ENCODE measurements at regions not wholly inside any gene's neighbourhood (a gene's known extent, or its start where the extent isn't known, plus 50 kb on each side); places are given as distances from the start of the nearest gene placed in this dataset.

DNA sequence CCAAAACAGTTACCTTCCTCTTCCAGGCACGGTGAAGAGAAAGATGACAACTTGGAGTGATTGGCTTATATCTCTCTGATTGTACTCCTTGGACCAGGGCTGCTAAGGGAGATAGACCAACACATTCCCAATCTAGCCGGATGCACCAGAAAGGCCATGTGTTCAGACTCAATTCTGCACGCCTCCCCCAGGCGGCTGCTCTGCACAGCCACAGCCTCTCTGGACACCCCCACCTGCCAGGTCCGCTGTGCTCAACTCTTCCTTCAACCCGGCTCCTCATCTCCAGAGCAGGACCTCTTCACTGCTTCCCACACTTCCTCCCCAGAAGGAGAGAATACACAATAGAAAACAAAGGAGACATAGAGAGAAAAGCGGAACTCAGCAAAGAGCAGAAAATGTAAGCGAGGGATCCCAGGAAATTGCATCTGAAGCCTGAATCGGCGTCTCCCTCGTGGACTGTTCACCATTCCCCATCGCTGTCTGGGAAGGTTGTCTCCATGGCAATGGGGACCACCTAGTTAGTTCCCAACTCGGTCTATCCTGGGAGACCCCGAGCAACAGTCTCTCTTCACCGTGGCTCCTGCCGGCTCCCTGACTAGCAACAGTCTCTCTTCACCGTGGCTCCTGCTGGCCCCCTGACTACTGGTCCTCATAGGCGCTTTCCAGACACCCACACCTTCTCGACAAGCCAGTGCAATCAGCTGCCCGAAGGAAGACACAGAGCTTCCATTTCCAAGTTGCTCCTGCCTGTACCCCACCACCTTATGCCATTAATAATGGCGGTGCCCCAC, 361.7 kb upstream of the MYT1L start:
- ATAC-seq (no peak), DNase-seq (no peak)

DNA sequence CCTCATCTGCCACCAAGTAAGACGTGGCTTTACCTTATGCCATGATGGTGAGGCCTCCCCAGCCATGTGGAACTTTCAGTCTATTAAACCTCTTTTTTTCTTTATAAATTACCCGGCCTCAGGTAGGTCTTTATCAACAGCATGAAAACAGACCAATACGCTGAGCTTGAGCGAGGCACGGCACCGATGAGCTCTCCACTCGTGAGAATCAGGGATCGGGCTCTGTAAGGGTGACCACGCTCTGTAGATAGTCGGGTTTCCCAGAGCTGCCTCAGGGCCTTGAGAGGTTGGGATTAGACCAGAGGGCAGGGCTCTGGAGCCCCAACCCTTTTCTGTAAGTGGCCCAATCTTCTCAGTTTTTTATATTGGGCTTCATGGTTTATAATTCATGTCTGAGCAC, 360.3 kb upstream of the MYT1L start:
- ATAC-seq (no peak), DNase-seq (no peak)

DNA sequence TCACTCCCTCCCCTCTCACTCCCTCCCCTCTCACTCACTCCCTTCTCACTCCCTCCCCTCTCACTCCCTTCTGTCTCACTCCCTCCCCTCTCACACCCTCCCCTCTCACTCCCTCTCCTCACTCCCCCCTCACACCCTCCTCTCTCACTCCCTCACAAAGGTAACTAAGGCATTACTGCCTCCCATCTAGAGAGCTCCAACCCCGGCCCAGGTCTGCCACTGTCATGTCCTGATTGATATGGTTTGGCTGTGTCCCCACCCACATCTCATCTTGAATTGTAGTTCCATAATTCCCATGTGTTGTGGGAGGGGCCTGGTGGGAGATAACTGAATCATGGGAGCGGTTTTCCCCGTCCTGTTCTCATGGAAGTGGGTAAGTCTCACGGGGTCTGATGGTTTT, 359.9 kb upstream of the MYT1L start:
- no peak for ATAC-seq
- no peak for DNase-seq

DNA sequence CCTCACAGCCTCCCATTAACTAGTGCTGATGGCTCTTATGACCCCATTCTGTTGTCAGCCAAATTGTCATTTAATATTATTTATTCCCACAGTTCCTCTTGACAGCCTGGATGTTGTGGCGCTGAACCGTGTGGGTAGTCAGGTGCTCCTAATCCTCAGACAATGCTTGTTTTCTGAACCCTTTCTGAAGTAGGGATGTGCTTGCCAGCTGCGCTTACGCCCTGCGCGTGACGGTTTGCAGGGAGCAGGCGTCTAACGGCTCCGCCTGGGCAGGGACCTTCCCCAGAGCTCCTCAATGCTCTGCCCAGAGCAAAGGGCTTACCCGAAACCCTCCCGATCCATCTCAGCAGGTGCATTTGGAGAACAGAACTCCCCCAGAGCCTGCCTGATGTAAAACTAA, 358.2 kb upstream of the MYT1L start:
- no peak for ATAC-seq

DNA sequence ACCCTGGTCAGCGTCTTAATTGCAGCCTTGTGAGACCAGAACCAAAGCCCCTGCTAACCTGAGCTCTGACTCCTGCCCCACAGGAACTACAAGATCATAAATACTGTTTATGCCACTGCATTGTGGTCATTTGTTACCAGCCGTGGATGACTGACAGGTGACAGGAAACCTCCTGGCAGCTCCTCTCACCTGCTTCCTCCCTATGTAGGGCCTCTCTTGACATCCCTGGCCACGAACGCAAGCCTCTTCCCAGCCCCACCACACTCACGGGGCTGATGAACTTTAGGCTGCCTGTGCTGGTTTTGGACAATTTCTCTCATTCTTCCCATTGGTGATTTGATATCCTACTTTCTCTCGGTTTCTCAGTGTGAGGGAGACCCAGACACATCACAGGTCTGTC, 357.2 kb upstream of the MYT1L start:
- ATAC-seq (no peak), DNase-seq (no peak)

More for the DNA sequence above, 358.2 kb upstream of the MYT1L start:
- no peak for DNase-seq

DNA sequence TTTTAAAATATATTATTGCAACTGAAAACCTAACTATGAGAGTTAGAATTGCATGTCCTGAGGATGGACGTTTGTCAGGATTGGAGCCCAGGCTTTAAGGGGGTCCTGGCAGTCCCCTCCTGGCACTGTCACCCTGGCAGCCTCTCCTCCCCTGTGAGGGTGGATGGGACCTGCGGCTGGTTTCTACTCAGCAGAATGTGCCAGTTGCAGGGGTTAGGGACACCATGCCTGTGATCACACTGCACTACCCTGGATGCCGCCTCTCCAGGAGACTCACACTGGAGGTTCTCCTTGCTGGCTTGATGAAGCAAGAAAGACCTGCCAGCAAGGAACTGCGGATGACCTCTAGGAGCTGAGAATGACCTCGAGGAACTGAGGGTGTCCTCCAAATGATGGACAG, 356.7 kb upstream of the MYT1L start:
- ATAC-seq (no peak), DNase-seq (no peak)

DNA sequence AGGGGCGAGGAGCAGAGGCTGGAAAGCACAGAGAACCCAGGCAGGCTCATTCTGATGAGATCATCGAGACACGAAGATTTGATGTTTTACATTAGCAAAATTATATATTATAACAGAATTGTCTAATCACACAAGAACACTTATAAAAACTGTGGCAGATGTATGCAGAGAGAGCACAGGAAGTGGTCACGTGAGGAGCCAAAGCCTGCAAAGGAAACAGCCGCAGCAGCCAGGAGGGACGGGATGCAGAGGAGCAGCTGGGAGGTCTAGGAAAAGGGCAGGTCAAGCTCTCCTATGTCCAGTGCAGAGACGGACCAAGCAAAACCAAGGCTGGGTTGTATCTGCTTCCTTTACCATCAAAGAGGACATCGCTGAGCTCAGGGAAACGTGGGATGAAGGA, 355.1 kb upstream of the MYT1L start:
- ATAC-seq, result no peak
- DNase-seq, result no peak

DNA sequence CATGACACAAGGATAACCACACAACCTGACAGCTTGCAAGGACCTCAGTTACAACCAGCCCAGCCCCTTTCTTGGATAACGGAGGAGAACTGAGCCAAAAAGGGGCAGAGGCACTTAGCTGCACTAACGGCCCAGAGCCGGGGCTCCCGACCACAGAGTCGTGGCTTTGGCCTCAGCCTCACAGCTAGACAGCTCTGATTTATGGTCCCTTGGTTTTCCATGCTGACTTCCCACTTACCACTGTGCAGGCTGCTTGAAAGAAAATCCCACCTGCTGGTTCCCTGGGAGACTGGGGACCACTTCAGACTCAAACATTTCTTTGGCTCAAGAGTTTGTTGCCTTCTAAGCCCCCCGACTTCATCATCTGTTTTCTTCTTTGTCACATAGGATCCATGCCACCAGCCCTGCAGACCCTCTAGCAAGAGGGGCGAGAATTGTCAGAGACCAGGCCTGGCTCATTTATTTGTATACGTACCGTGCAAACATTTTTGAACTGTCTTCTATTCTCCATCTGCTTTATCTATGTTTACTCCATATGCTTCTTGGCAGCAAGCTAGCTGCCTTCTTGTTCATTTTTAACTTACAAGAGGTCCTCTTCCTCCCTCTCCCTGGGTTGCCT, 352.6 kb upstream of the MYT1L start:
- ATAC-seq (no peak), DNase-seq (no peak)

DNA sequence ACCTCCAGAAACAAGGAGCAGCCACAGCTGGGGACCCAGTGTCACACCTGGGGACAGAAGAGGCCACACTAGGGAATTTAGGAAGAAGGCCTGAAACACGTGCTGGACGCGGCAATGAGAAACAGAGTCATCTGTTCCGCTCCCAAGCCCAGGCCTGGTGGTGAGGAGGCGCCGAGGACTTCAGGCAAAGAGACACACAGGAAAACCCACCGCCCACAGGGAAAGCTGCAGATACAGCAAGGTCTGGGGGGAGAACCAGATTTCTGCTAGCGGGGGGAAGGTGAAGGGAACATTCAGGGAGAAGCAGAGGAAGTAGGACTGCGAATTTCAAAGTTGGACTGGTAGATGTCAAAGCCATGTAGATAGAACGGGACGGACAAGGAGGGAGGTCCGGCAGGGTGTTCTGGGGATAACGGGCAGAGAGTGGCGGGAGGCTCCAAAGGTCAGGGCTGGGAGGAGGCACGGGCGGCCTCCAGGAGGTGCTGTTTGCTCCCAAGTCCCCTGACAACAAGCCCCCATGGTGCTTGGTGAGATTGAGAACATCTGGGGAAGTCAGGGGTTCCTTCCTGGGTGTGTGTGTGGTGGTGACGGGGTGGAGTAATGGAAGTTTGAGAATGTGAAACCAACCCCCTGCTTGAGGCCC, 351.7 kb upstream of the MYT1L start:
- ATAC-seq (no peak), DNase-seq (no peak)

DNA sequence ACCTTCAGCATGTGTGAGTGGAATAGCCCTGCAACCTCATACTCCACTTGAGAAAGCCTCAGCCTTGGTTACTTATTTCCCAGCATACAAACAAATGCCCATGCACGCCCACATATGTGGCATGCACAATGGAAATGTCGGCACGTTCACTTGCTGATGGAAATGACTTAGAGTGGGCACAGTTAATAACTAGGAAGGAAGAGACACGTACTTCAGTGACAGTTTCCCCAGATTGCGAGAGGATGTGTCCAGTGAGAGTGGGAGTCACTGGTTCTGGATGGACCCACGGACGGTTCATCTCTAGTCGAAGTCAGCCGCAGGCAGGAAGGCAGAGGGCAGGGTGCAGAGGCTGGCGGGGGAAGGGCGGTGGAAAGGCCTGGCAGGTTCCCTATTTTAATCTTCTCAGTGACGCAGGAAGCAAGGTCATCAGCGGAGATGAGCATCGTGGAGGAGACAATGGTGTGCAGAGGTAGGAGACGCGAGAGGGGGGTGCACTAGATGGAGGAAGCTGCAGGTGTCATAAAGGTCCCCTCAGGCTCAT, 350.7 kb upstream of the MYT1L start:
- ATAC-seq (peak; percentile 41), DNase-seq (no peak)

DNA sequence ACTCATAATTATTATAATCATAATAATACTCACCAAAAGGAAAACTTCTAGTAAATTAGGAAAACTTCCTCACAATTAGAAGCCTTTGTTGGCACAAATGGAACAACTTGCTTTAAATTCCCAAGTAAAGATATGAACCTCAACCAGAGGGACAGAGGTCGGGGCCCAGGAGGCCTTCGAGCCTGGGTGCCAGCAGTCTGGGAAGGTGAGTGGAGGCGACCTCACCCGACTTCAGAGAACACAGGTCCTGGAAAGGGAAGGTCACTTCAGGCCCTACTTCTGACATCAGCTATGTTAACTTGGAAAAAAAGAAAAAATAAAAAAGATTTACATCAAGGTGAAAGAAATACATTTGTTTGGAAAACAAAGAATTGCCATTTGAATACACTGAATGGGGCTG, 350.0 kb upstream of the MYT1L start:
- no peak for DNase-seq
- ATAC-seq, result no peak

DNA sequence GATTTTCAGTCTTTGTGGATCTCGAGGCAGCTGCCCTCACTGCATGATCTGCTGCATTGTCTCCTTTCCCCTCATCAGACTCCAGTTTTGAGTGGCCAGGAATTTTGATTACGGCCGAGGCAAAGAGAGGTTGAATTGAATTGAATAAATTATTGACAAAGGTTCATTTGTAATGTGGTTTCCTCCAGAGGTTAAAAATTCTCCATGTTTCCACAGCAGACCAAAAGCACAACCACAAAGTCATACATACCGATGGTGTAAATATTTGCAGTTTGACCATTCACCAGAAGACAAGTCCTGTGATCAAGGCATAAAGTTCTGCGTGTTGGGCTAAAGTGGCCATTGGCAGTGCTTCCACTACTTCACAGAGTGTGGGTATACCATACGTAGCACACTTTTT, 343.8 kb upstream of the MYT1L start:
- ATAC-seq (no peak), DNase-seq (no peak)

DNA sequence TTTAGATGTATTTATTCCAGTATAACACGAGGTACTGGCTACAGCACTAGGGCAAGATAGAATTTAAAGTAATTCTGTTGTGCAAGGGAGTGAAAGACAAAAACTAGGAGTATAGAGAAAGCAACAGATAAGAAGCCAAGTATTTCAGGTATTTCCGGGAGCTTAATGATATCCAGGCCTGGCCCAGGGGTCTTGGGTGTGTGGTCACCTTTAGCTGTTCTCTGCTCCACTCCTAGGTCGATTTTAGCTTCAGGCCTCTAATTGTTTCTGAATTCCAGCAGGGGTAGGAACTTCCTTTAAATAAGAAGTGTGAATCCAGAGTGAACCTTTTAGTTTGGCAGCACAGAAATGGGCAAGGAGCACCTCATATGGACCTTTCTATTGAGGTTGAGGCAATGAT, 342.3 kb upstream of the MYT1L start:
- ATAC-seq (no peak), DNase-seq (no peak)

DNA sequence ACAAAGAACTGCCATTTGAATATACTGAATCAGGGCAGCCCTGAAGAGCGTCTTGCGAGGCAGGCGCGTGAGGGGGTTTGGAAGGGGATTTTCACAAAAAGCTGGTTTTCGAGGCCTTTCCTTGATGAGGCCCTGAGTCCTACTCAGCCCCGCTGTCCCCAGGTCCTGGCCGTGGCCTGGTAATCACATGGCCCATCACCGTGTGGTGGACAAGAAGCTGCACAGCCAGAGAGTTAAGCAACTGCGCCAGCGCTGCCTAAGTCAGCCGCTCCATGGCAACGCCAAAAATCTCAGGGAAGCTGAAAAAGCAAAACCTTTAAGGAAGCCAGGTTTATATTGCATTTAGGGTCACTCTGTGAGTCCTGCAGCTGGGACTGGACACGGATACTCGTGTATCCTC, 341.2 kb upstream of the MYT1L start:
- no peak for DNase-seq
- ATAC-seq, result no peak

DNA sequence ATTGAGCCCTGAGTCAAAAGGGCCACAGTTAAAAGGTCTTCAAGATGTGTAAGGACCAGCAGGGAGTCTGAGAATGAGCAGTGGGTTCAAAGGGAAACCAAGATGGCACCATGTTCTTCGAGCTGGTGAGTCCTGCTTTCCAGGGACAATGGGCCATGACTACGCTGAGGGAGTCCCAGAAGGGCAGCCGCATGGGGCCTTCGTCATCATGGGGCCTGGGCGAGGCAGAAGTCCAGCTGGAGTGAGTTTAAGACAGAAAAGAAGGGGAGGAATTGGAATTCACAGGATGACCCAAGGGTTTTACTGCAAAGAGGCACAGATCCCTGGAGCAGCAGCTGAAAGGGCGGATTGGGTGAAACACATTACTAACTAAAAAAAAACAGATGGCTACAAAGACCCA, 340.8 kb upstream of the MYT1L start:
- DNase-seq (no peak), ATAC-seq (no peak)

DNA sequence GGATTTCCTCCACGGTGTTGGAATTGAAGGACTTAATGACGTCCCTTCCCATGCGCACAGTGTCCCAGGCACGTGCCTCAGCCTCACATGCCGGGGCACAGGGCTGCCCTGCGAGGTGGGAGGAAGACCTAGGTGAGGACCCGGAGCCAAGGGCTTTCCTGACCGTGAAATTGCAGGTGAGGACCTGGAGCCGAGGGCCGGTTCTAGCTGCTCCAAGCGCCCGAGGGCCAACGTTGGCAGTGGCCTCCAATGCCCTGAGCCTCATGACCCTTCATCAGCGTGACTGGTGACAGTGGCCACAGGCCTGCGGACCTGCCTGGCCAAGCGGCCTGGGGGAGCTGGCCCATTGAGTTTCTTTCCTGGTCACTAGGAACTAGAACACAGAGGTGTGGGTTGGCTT, 338.2 kb upstream of the MYT1L start:
- ATAC-seq, result no peak
- no peak for DNase-seq

DNA sequence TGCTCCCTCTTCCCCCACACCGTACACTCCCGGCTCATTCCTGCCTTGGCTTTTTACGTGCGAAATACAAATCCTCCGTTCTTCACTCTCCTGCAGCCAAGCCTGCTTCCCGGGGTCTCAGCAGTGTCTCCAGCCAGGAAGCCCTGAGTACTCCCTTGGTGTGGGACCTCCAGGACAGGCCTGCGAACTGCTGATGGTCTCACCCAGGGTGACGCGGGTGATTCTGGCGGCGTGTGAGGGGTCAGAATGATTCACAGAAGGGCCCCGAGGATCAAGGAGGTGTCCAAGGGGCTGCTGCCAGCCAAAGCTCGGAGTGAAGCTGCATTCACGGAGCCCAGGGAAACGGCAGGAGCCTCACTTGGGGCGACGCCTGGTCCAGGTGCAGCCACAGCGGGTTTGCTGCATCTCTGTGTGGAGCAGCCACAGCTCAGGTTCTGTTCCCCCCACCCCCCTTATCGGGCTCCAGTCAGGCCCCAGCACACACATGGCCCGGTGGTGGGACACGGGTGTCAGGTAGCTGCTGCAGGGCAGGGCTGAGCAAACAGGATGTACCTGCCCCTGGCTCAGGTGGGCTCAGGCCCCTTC, 337.7 kb upstream of the MYT1L start:
- DNase-seq, result no peak
- no peak for ATAC-seq

DNA sequence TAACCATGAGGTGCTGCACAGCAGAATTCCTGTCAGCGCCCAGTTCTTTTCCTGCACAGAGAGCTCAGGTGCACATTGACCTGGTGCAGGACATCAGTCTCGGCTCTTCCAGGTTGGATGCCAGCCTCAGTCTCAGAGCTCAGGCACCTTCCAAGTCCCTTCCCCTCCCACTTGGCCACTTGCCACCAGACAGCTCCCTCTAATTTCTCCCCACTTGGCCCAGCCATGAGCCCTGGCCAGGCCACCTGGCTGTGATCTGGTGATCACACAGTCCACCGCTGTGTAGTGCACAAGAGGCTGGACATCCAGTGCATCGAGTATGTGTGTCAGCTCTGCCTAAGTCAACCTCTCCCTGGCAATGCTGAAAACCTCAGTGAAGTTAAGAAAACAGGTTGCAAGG, 336.6 kb upstream of the MYT1L start:
- DNase-seq (no peak), ATAC-seq (no peak)

DNA sequence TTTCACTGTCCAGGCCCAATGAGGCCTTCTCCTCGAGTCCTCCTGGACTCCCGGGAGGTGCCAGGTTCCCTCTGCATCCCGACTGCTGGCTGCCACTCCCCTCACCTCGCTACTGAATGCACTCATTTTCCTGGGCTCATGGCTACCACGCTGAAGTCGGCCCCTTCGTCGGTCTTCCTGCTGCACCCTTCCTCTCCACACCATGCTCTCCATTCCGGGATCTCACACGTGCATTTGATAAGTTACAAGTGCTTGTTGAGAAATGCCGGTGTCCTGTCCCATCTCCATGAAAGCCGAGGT, 334.7 kb upstream of the MYT1L start:
- ATAC-seq (no peak), DNase-seq (no peak)

DNA sequence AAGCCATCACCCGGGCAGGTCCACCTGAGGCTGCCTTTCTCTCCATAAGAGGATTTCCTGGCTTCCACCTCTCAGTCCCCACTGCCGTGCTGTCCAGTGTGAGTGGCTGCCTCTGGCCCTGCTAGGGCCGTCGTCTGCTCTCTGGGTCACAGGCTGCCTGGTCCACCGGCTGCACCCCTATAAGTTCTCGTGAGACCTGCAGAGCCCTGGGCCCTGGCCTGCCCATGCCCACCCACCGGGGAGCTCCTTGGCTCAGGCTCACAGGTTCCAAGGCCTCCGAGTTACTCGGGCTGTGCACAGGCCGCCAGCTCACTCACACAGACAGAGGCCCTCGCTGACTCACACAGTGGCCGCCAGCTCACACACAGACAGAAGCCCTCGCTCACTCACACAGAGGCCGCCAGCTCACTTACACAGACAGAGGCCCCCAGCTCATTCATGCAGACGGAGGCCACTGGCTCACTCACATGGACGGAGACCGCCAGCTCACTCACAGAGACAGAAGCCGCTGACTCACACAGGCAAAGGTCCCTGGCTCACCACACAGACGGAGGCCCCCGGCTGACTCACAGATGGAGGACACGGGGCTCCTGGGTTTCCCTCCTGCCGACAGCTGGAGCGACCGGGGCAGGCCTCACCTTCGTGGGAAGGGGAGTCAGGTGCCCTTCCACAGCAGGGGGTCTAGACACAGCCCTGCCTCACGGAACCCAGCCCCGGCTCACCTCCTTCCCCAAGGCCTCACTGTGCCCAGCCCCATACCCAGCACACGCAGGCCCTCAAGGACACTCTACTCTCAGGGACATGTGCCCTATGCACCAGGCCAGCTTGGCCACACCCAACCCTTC, 334.1 kb upstream of the MYT1L start:
- DNase-seq (no peak), ATAC-seq (peak; percentile 50)

DNA sequence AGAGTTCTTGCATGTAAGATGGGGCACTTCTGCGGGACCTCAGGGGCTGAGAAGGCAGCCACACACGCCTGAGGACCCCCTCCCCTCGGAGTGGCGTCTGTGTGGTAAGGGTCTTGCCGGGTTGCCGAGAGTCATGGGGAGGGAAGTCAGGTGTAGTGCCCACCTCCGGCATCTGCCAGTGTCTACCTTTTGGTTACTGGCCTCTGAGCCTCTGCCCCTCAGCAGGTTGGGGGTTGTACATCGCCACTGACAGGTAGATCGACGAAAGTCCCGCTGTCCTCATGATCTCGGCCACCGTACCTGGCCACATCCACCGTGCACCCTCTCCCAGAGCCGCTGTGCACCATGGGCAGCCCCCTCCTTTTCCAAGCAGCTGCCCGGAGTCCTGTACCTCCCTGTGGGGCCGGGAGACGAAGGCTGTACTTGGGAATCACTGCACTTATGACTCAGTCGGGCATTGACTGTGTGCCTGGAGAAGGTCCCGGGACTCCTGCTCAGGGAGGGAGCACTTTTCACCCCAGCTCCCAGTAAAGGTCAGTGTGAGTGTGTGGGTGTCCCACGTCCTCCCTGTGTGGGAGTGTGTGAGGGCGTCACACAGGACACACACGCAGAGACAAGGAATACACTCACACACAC, 332.4 kb upstream of the MYT1L start:
- ATAC-seq (no peak), DNase-seq (no peak)

DNA sequence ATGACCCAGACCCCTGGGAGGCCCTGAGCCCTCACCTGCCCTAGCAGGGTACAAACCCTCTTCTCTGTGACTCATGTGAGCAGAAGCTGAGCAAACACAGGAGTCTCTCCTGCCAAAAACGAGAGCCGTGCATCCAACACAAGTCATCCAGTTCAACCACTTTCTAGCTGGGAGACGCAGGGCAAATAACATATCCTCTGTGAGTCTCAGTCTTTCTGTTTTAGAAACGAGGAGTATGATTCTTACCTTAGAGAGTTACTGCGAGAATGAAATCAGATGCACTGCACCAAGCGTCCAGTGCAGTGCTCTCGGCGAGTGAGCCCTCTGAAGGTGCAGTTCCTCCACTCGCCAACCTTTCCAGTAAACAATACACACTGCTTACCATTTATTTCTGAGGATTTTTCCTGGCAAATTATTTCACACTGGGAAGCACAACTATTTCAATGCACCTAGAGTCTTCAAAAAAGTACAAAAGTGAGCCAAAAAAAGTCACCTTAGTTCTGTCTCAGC, 331.8 kb upstream of the MYT1L start:
- ATAC-seq (no peak), DNase-seq (no peak)

Data from stimulated activated naive CD8-positive, alpha-beta T cell treated with anti-CD3 and anti-CD28 coated beads, Interleukin-15, Interleukin-2, amounts not matched to agents 100 U/mL and 50 U/mL, for 24 hours (primary cell).